ENCODE measurements at regions not wholly inside any gene's neighbourhood (a gene's known extent, or its start where the extent isn't known, plus 50 kb on each side); places are given as distances from the start of the nearest gene placed in this dataset.

- Histone ChIP-seq H3K9me3 (ENCODE audit: control insufficient read depth, low read depth, low read length) (no peaks in the 10 kb centered on the region), H3K4ac (ENCODE audit: low read depth, low read length) (no peak overlapping the region), H2BK5ac (ENCODE audit: insufficient read length, low read length) (no peak overlapping the region), H3K4me1 (ENCODE audit: insufficient read depth, low read length) (no peaks in the 10 kb centered on the region), H3K27ac (ENCODE audit: insufficient read length, low read depth, low read length) (no peak overlapping the region), H2AFZ (ENCODE audit: low read length) (no peak overlapping the region), H2AK5ac (ENCODE audit: insufficient read length, low read length) (no peak overlapping the region), H3K79me2 (ENCODE audit: insufficient read depth, low read length) (no peaks in the 10 kb centered on the region), H4K91ac (ENCODE audit: insufficient read length, low read depth, low read length) (no peak overlapping the region), H2BK15ac (ENCODE audit: low read depth, low read length) (no peak overlapping the region), H3T11ph (ENCODE audit: low read length) (no peak overlapping the region), H3K79me1 (ENCODE audit: insufficient read depth, low read depth, low read length, poor library complexity, severe bottlenecking) (no peaks in the 10 kb centered on the region), H3K27me3 (ENCODE audit: insufficient read depth, low read length) (no peaks in the 10 kb centered on the region), H2BK120ac (ENCODE audit: low read depth, low read length, poor library complexity, severe bottlenecking) (no peak overlapping the region), H2BK20ac (ENCODE audit: low read depth, low read length, poor library complexity, severe bottlenecking) (no peak overlapping the region), H3K9ac (ENCODE audit: extremely low read depth, insufficient read length, low read length) (no peak overlapping the region), H3K18ac (ENCODE audit: insufficient read length, low read depth, low read length) (no peak overlapping the region), H3K14ac (ENCODE audit: insufficient read depth, low read length) (no peak overlapping the region), H3K56ac (ENCODE audit: insufficient read length, low read depth, low read length) (no peak overlapping the region), H4K8ac (replicated peaks; ENCODE audit: insufficient read length, low read depth, low read length) (no peak overlapping the region), H3K23ac (ENCODE audit: insufficient read length, low read depth, low read length) (no peak overlapping the region), H4K20me1 (ENCODE audit: control insufficient read depth, insufficient read depth, insufficient read length) (no peaks in the 10 kb centered on the region), H3K4me2 (ENCODE audit: insufficient read depth, insufficient read length, low read length) (no peak overlapping the region), H4K5ac (ENCODE audit: insufficient read length, low read depth, low read length) (no peak overlapping the region), H2BK12ac (ENCODE audit: insufficient read length, low read depth, low read length) (no peak overlapping the region), H3K23me2 (ENCODE audit: insufficient read length, low read depth, low read length, poor library complexity, severe bottlenecking) (no peaks in the 10 kb centered on the region)
- peaks cover 3 to 5% (median 4%) of the 10 kb centered on the region in 3 experiments; a peak in 2 of 7 replicates for H3K36me3 Mint-ChIP-seq (ENCODE audit: insufficient read depth in 1 of 3, low read depth in 3 of 3)
- H3K27me3 Mint-ChIP-seq (ENCODE audit: low read depth) = no peaks in the 10 kb centered on the region
- TF ChIP-seq CTCF (conservative IDR thresholded peaks at IDR 0.05) = no peak
- H3K4me1 Mint-ChIP-seq = no peaks in the 10 kb centered on the region
- H3K27ac Mint-ChIP-seq = no peak overlapping the region
- WGBS (ENCODE audit: extremely low coverage, insufficient read length, low lambda C conversion rate) = no CpG with 5 or more reads among the region's 2 CpGs
- peaks cover 3 to 10% of the 10 kb centered on the region in 2 experiments; a peak in 3 of 5 replicates for H3K9me3 Mint-ChIP-seq
- H3K4me3 Mint-ChIP-seq = no peak overlapping the region
- no peak for DNase-seq
Observed at GRCh38 chr5:104095527-104095926, 532.9 kb upstream of the NUDT12 start.
